PFSK-1 (cell line): ENCODE measurements at regions not wholly inside any gene's neighbourhood (a gene's known extent, or its start where the extent isn't known, plus 50 kb on each side); places are given as distances from the start of the nearest gene placed in this dataset.

Source experiments
- FOXP2 ChIP-seq: optimal IDR thresholded peaks from 2 replicates; pipeline ENCODE3; 2011; ENCODE audit warnings: borderline replicate concordance, control low read depth, inconsistent platforms; ENCODE audit not compliant: insufficient read depth; ENCODE audit errors: extremely low read length, extremely low read depth
- POLR2AphosphoS5 ChIP-seq: IDR thresholded peaks from 2 replicates; pipeline ENCODE4 v1.6.1; 2012; ENCODE audit warnings: low read depth, mild to moderate bottlenecking, control low read depth, low read length, moderate library complexity
- REST ChIP-seq, 2 experiments: IDR thresholded peaks; 2 replicates each; pipeline versions ENCODE4 v1.6.1 to v1.8.0; 2011 to 2012; ENCODE audit warnings: low read depth in 2 of 2, low read length in 2 of 2, control low read depth in 1 of 2, inconsistent platforms in 1 of 2, mild to moderate bottlenecking in 1 of 2, moderate library complexity in 1 of 2; ENCODE audit not compliant: insufficient read depth in 1 of 2
- SIN3A ChIP-seq: IDR thresholded peaks from 2 replicates; pipeline ENCODE4 v1.6.1; 2012; ENCODE audit warnings: mild to moderate bottlenecking, low read length, moderate library complexity, borderline replicate concordance; ENCODE audit not compliant: insufficient read depth
- TAF1 ChIP-seq: IDR thresholded peaks from 2 replicates; pipeline ENCODE4 v1.6.1; 2012; ENCODE audit warnings: low read length, control low read depth, borderline replicate concordance; ENCODE audit not compliant: insufficient read depth

GRCh38 chr12:124440841-124441381 lies 126.5 kb downstream of the NCOR2 start:
- TF ChIP-seq FOXP2 (no peak), TAF1 (no peak)

- TF ChIP-seq POLR2AphosphoS5 (no peak), REST (IDR thresholded peaks at IDR 0.05; ENCODE audit: insufficient read depth in 1 of 2, low read depth in 2 of 2, low read length in 2 of 2) (no peak), SIN3A (no peak)
Measured at GRCh38 chr12:124440031-124440626, 127.3 kb downstream of the NCOR2 start.

- TF ChIP-seq REST (IDR thresholded peaks at IDR 0.05; ENCODE audit: insufficient read depth in 1 of 2, low read depth in 2 of 2, low read length in 2 of 2) (no peak), SIN3A (no peak)
Measured at GRCh38 chr12:124438437-124439056, 128.9 kb downstream of the NCOR2 start.

GRCh38 chr12:124437617-124438436 lies 129.6 kb downstream of the NCOR2 start:
- TF ChIP-seq REST (IDR thresholded peaks at IDR 0.05; ENCODE audit: insufficient read depth in 1 of 2, low read depth in 2 of 2, low read length in 2 of 2), result no peak
- no peak for TF ChIP-seq TAF1
- no peak for TF ChIP-seq FOXP2
- TF ChIP-seq POLR2AphosphoS5, result no peak
- no peak for TF ChIP-seq SIN3A

- no peak for TF ChIP-seq REST (IDR thresholded peaks at IDR 0.05; ENCODE audit: insufficient read depth in 1 of 2, low read depth in 2 of 2, low read length in 2 of 2)
- no peak for TF ChIP-seq SIN3A
- no peak for TF ChIP-seq POLR2AphosphoS5
- TF ChIP-seq TAF1, result no peak
- no peak for TF ChIP-seq FOXP2
Measured at GRCh38 chr12:124437121-124437520, 130.3 kb downstream of the NCOR2 start.
